ENCODE measurements at regions not wholly inside any gene's neighbourhood (a gene's known extent, or its start where the extent isn't known, plus 50 kb on each side); places are given as distances from the start of the nearest gene placed in this dataset.

DNA sequence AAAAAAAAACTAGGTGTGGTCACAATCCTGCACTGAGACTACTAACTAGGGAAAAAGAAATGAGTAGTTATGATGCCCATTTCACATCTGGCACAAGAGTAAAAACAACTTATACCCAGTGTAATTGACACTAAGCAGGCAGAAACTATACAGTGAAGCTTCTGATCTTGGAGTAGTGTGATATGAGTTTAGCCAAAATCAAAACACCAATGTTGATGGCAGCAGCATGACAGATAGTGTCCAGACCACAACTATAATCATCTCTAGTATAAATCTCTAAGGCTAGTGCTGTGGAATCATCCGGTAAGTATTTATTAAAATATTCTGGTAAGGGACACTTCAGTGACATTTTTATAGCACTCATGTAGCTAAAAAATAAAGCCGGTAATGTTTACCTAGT lies 108.5 kb upstream of the EPHA6 start:
- H3K4me3 ChIP-seq: no peak overlapping the region
- no peak overlapping the region for H3K27ac ChIP-seq
- no peaks in the 10 kb centered on the region for H3K4me1 ChIP-seq
- intact Hi-C loops (cut with DNase I): no loop called here
- DNase-seq: no peak
- no peaks in the 10 kb centered on the region for H3K36me3 ChIP-seq
- H3K9me3 ChIP-seq: no peaks in the 10 kb centered on the region
- TF ChIP-seq, protein P1, sequence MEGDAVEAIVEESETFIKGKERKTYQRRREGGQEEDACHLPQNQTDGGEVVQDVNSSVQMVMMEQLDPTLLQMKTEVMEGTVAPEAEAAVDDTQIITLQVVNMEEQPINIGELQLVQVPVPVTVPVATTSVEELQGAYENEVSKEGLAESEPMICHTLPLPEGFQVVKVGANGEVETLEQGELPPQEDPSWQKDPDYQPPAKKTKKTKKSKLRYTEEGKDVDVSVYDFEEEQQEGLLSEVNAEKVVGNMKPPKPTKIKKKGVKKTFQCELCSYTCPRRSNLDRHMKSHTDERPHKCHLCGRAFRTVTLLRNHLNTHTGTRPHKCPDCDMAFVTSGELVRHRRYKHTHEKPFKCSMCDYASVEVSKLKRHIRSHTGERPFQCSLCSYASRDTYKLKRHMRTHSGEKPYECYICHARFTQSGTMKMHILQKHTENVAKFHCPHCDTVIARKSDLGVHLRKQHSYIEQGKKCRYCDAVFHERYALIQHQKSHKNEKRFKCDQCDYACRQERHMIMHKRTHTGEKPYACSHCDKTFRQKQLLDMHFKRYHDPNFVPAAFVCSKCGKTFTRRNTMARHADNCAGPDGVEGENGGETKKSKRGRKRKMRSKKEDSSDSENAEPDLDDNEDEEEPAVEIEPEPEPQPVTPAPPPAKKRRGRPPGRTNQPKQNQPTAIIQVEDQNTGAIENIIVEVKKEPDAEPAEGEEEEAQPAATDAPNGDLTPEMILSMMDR (IDR thresholded peaks at IDR 0.05): no peak
- no peak overlapping the region for H3K9ac ChIP-seq (ENCODE audit: low read depth in 2 of 2, low read length in 2 of 2)
- no peaks in the 10 kb centered on the region for H3K27me3 ChIP-seq

DNA sequence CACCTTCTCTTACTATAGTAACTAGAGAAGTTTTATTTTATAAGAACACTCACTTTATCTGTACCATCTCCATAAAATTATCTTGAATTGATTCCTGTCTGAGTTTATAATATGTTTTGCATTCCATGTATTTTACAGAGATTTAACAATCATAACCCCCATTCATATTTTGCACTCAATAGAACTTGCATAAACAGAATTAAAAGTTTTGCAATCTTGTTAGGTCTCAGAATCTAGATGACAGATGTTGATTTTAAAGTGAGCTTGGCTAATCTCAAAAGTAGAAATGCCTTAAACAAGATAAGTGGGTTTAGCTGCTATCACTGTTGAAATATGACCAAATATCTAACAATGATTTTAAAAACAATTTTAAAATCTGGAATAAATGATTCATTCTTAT lies 107.9 kb upstream of the EPHA6 start:
- TF ChIP-seq, protein P1 (IDR thresholded peaks at IDR 0.05): no peak
- H3K27me3 ChIP-seq: no peaks in the 10 kb centered on the region
- H3K27ac ChIP-seq: no peak overlapping the region
- H3K9me3 ChIP-seq: no peaks in the 10 kb centered on the region
- H3K4me3 ChIP-seq: no peak overlapping the region
- no peak overlapping the region for H3K9ac ChIP-seq (ENCODE audit: low read depth in 2 of 2, low read length in 2 of 2)
- no peaks in the 10 kb centered on the region for H3K36me3 ChIP-seq
- no peaks in the 10 kb centered on the region for H3K4me1 ChIP-seq
- DNase-seq: no peak
- intact Hi-C loops (cut with DNase I): no loop called here

DNA sequence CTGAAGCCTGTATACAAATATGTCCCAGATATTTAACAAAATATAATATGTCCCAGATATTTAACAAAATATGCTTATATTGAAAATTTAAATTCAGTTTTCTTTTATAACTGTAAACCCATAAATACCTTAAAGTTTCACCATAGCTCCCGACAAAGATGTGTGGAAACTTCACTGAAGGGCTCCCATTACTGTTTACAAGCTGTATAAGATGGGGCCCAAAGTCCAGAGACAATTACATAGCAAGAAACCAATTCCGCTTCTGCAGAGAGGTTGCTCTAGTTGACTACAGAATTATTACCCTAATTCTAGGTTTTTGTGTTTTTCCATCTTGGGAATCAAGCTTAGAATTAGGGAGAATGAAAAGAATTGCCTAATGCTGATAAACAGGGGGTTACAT lies 102.6 kb upstream of the EPHA6 start:
- Histone ChIP-seq H3K9me3 (no peaks in the 10 kb centered on the region), H3K36me3 (no peaks in the 10 kb centered on the region), H3K4me1 (no peaks in the 10 kb centered on the region), H3K9ac (ENCODE audit: low read depth in 2 of 2, low read length in 2 of 2) (no peak overlapping the region), H3K27ac (no peak overlapping the region), H3K27me3 (no peaks in the 10 kb centered on the region), H3K4me3 (no peak overlapping the region)
- intact Hi-C loops (cut with DNase I): no loop called here
- DNase-seq: no peak
- TF ChIP-seq, protein P1 (IDR thresholded peaks at IDR 0.05): no peak

DNA sequence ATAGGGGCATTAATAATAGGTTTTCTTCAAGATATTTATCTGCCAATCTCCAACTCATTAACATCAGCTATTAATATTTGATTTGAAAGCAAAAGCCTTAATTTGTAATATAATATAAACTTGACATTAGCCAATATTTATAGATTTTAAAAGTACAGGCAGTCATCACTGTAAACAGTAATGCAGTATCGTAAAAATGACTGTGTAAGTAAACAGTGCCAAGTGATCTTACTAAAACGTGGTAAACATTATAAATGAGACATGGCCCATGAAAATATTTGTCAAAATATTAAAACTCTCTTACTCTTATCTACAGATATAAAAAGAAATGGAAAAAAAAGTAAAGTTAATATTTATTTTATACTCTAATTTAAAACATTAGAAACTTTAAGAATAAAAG lies 101.6 kb upstream of the EPHA6 start:
- Histone ChIP-seq H3K9ac (ENCODE audit: low read depth in 2 of 2, low read length in 2 of 2) (no peak overlapping the region), H3K27me3 (no peaks in the 10 kb centered on the region), H3K4me1 (no peaks in the 10 kb centered on the region), H3K9me3 (no peaks in the 10 kb centered on the region), H3K27ac (no peak overlapping the region), H3K4me3 (no peak overlapping the region), H3K36me3 (no peaks in the 10 kb centered on the region)
- TF ChIP-seq, protein P1 (IDR thresholded peaks at IDR 0.05): no peak
- no peak for DNase-seq
- intact Hi-C loops (cut with DNase I): no loop called here

DNA sequence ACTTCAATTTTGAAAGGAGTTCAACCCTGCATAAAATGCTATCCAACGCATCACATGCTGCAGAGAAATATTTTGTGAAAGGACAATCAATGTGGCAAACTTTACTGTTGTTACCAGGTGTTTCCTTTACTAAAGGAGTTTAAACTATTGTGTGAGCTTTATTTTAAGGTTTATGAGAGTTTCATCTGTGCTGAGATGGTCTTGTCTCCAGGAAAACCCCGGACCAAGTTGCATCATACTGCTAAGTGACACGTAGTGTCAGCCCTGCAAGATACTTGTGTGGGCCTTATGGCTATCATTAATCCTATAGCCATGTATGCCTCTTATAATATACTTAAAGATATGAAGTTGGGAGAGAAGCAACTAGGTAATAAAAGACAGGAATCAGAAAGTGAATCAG lies 94.5 kb upstream of the EPHA6 start:
- Histone ChIP-seq H3K36me3 (no peaks in the 10 kb centered on the region), H3K27ac (no peak overlapping the region), H3K4me1 (no peaks in the 10 kb centered on the region), H3K27me3 (no peaks in the 10 kb centered on the region), H3K9me3 (no peaks in the 10 kb centered on the region), H3K9ac (ENCODE audit: low read depth in 2 of 2, low read length in 2 of 2) (no peak overlapping the region), H3K4me3 (no peak overlapping the region)
- TF ChIP-seq, protein P1 (IDR thresholded peaks at IDR 0.05): no peak
- intact Hi-C loops (cut with DNase I): no loop called here
- no peak for DNase-seq

DNA sequence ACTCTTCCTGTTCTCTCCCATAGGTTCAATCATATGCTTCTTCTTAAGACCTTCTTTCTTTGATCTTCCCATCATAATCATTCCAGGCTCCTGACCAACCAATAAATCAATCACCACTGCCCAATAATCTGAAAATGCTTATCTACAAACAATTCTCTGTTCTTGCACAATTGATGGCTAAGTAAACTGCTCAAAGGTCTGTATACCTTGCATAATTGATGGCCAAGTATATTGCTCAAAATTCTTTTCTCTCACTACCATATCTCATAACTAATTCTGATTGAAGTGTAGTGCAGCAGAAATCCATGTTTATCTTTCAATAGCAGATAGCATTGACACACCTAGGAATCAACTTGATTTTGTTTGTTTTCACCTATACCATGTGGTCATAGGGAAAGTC lies 83.4 kb upstream of the EPHA6 start:
- Histone ChIP-seq H3K27ac (no peak overlapping the region), H3K9me3 (no peaks in the 10 kb centered on the region), H3K4me3 (no peak overlapping the region), H3K4me1 (no peaks in the 10 kb centered on the region), H3K9ac (ENCODE audit: low read depth in 2 of 2, low read length in 2 of 2) (no peak overlapping the region), H3K27me3 (no peaks in the 10 kb centered on the region), H3K36me3 (no peaks in the 10 kb centered on the region)
- TF ChIP-seq, protein P1 (IDR thresholded peaks at IDR 0.05): no peak
- intact Hi-C loops (cut with DNase I): no loop called here
- DNase-seq: no peak

Measured in colonic mucosa (tissue), 4 donors.